ENCODE measurements at regions not wholly inside any gene's neighbourhood (a gene's known extent, or its start where the extent isn't known, plus 50 kb on each side); places are given as distances from the start of the nearest gene placed in this dataset.

DNA sequence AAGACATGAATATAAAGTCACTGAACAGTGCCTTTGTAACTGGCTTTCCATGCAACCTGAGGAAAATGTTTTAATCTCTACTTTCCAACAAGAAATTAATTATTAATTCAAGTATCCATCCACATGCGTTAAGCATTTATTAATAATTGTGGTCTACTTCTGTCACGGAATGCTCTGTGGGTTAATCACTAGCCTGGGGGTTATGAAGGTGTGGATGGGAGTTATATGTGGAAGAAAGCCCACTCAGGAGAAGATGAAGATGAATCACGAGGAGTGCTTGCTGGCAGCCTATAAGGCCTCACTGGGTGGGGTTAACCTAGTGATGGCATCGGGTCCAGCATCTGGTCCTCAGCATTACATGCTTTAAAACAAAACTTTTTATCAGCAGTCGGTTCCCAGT lies 99.5 kb upstream of the AVPR1A start:
- no peak for DNase-seq
- Histone ChIP-seq H3K36me3 (no peaks in the 10 kb centered on the region), H3K4me3 (no peak overlapping the region), H3K27ac (no peak overlapping the region), H3K4me1 (ENCODE audit: insufficient read depth) (no peaks in the 10 kb centered on the region), H3K9me3 (no peaks in the 10 kb centered on the region), H3K27me3 (no peaks in the 10 kb centered on the region)
- intact Hi-C loops (cut with DNase I): loop anchor here in 1 of 4 donors (5.0 kb wide), 1 partner anchor 253 kb away; no protein-coding TSS in a partner anchor
- 75 to 81% (median 76%) methylated on average over 5 of the region's 5 CpGs for WGBS, 3 donors
- TF ChIP-seq POLR2A (IDR thresholded peaks at IDR 0.05) (no peak), EP300 (IDR thresholded peaks at IDR 0.05) (no peak)
- TF ChIP-seq, protein P1, sequence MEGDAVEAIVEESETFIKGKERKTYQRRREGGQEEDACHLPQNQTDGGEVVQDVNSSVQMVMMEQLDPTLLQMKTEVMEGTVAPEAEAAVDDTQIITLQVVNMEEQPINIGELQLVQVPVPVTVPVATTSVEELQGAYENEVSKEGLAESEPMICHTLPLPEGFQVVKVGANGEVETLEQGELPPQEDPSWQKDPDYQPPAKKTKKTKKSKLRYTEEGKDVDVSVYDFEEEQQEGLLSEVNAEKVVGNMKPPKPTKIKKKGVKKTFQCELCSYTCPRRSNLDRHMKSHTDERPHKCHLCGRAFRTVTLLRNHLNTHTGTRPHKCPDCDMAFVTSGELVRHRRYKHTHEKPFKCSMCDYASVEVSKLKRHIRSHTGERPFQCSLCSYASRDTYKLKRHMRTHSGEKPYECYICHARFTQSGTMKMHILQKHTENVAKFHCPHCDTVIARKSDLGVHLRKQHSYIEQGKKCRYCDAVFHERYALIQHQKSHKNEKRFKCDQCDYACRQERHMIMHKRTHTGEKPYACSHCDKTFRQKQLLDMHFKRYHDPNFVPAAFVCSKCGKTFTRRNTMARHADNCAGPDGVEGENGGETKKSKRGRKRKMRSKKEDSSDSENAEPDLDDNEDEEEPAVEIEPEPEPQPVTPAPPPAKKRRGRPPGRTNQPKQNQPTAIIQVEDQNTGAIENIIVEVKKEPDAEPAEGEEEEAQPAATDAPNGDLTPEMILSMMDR (IDR thresholded peaks at IDR 0.05): no peak

DNA sequence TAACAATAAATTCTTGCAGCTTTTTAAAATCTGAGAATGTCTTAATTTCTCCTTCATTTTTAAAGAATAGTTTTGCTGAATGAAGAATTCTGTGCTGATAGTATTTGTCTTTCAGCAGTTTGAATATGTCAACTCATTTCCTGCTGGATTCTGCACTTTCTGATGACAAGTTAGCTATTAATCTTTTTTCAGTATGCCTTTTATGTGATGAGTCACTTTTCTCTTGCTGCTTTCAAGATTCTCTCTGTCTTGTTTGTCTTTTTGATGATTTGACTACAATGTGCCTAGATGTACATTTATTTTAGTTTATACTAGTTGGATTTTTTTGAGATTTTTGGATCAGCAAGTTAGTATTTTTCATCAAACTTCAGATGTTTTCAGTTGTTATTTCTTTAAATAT lies 87.9 kb upstream of the AVPR1A start:
- TF ChIP-seq POLR2A (IDR thresholded peaks at IDR 0.05): no peak
- no peak for TF ChIP-seq EP300 (IDR thresholded peaks at IDR 0.05)
- TF ChIP-seq, protein P1 (IDR thresholded peaks at IDR 0.05): no peak
- no peak overlapping the region for H3K4me3 ChIP-seq
- no peaks in the 10 kb centered on the region for H3K36me3 ChIP-seq
- H3K27me3 ChIP-seq: no peaks in the 10 kb centered on the region
- no peaks in the 10 kb centered on the region for H3K9me3 ChIP-seq
- no peaks in the 10 kb centered on the region for H3K4me1 ChIP-seq (ENCODE audit: insufficient read depth)
- DNase-seq: no peak
- no peak overlapping the region for H3K27ac ChIP-seq
- intact Hi-C loops (cut with DNase I): no loop called here

DNA sequence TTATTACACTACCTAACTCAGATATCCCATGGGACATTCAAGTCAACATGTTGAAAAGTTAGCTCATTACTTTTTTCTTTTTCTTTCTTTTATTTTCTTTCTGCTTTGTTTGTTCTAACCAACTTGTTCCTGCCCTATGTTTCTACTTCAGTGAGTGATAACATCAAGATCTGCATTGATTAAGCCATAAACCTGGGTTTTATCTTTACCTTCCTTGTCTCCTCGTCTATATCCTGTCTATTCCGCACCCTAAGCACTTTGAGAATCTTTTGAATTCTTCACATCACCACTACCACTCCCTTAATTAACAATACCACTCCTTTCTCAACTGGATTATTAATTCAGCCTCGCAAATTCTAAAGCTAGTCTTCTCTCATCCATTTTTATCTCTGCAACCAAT lies 81.9 kb upstream of the AVPR1A start:
- Histone ChIP-seq H3K36me3 (no peaks in the 10 kb centered on the region), H3K27me3 (no peaks in the 10 kb centered on the region), H3K27ac (no peak overlapping the region), H3K9me3 (no peaks in the 10 kb centered on the region), H3K4me3 (no peak overlapping the region), H3K4me1 (ENCODE audit: insufficient read depth) (no peaks in the 10 kb centered on the region)
- WGBS, 3 donors: 67 to 79% (median 71%) methylated on average over 3 of the region's 3 CpGs
- no peak for DNase-seq
- intact Hi-C loops (cut with DNase I): no loop called here
- TF ChIP-seq EP300 (IDR thresholded peaks at IDR 0.05) (no peak), POLR2A (IDR thresholded peaks at IDR 0.05) (no peak)
- TF ChIP-seq, protein P1 (IDR thresholded peaks at IDR 0.05): no peak

DNA sequence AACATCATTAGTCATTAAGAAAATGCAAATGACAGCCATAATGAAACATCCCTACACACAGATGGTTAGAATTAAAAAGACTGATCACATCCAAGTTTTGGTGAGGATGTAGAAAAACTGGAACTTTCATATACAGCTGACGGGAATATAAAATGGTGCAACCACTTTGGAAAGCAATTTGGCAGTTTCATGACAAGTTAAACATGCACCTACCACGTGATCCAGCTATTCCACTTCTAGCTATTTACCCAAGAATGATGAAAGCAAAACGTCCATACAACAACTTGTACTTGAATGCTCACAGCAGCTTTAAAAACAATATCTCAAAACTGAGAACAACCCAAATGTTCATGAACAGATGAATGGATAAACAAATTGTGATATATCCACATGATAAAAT lies 77.9 kb upstream of the AVPR1A start:
- Histone ChIP-seq H3K9me3 (no peaks in the 10 kb centered on the region), H3K27ac (no peak overlapping the region), H3K4me1 (ENCODE audit: insufficient read depth) (no peaks in the 10 kb centered on the region), H3K36me3 (no peaks in the 10 kb centered on the region), H3K27me3 (no peaks in the 10 kb centered on the region), H3K4me3 (no peak overlapping the region)
- DNase-seq: no peak
- 51 to 65% (median 58%) methylated on average over 3 of the region's 3 CpGs for WGBS, 3 donors
- intact Hi-C loops (cut with DNase I): no loop called here
- no peak for TF ChIP-seq EP300 (IDR thresholded peaks at IDR 0.05)
- TF ChIP-seq, protein P1 (IDR thresholded peaks at IDR 0.05): no peak
- TF ChIP-seq POLR2A (IDR thresholded peaks at IDR 0.05): no peak
